Mucosa of stomach (tissue), 1 donor: ENCODE measurements at regions not wholly inside any gene's neighbourhood (a gene's known extent, or its start where the extent isn't known, plus 50 kb on each side); places are given as distances from the start of the nearest gene placed in this dataset.

Experiments used
- H3K27me3 ChIP-seq: one replicate; pipeline ENCODE4 v1.7.0; 2013; ENCODE audit warnings: mild to moderate bottlenecking, low read length; ENCODE audit not compliant: control insufficient read depth, insufficient read depth
- H3K36me3 ChIP-seq: one replicate; pipeline ENCODE4 v1.7.0; 2013; ENCODE audit warnings: low read length; ENCODE audit not compliant: control insufficient read depth, insufficient read depth
- H3K4me1 ChIP-seq: one replicate; pipeline ENCODE4 v1.7.0; 2013; ENCODE audit warnings: mild to moderate bottlenecking, low read length; ENCODE audit not compliant: control insufficient read depth, insufficient read depth
- H3K4me3 ChIP-seq: one replicate; pipeline ENCODE4 v1.7.0; 2013; ENCODE audit warnings: low read length
- H3K9ac ChIP-seq: one replicate; pipeline ENCODE4 v1.7.0; 2013; ENCODE audit warnings: mild to moderate bottlenecking, low read length, moderate library complexity
- H3K9me3 ChIP-seq: one replicate; pipeline ENCODE4 v1.7.0; 2013; ENCODE audit warnings: mild to moderate bottlenecking, low read length, moderate library complexity; ENCODE audit not compliant: control insufficient read depth
- donor health status: Pancreatic carcinoma.

GRCh38 chr7:52140851-52141250, 824.2 kb upstream of the COBL start:
- Histone ChIP-seq H3K36me3 (no peaks in the 10 kb centered on the region), H3K4me3 (no peak overlapping the region), H3K27me3 (no peaks in the 10 kb centered on the region), H3K4me1 (peaks cover 5% of the 10 kb centered on the region), H3K9ac (no peak overlapping the region), H3K9me3 (no peaks in the 10 kb centered on the region)

GRCh38 chr7:52135403-52135802, 818.8 kb upstream of the COBL start:
- Histone ChIP-seq H3K9me3 (no peaks in the 10 kb centered on the region), H3K4me1 (no peaks in the 10 kb centered on the region), H3K9ac (no peak overlapping the region), H3K4me3 (no peak overlapping the region), H3K36me3 (no peaks in the 10 kb centered on the region), H3K27me3 (no peaks in the 10 kb centered on the region)

DNA sequence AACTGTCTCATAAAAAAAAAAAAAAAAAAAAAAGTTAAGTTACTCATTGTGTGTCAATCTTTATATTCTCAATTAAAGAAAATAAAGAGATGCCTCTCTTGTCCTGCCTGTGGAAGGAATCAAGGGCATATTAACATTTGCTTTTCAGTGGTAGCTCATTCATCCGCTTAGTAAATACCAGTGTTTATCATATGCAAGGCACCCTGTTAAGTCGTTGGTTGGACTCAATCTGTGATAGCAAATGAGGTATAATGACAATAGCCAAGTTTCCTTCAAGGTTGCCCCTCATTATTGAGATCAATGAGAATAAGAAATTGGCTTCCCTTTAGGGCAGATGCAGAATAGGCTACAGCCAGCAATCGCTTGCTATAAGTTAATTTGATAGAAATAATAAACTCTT, 812.7 kb upstream of the COBL start:
- H3K4me1 ChIP-seq: no peaks in the 10 kb centered on the region
- no peaks in the 10 kb centered on the region for H3K9me3 ChIP-seq
- no peak overlapping the region for H3K4me3 ChIP-seq
- H3K9ac ChIP-seq: no peak overlapping the region
- no peaks in the 10 kb centered on the region for H3K36me3 ChIP-seq
- no peaks in the 10 kb centered on the region for H3K27me3 ChIP-seq

DNA sequence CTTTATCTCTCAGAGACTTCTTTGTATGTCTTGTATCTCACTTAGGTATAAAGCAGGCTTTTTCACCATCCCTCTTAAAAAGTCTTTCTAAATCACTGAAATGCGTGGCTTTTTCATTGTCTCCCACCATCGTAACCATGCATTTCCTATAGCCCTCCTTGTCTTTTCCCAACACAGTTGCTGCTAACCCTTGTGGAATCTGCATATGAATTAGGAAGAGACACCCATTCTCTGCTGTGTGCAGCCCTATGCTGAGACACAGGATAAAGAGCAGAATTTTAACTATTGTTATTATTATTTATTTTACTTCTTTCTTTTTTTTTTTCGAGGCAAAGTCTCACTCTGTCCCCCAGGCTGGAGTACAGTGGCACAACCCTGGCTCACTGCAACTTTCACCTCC, 804.3 kb upstream of the COBL start:
- Histone ChIP-seq H3K4me1 (peaks cover 6% of the 10 kb centered on the region), H3K27me3 (no peaks in the 10 kb centered on the region), H3K9me3 (no peaks in the 10 kb centered on the region), H3K36me3 (no peaks in the 10 kb centered on the region), H3K4me3 (no peak overlapping the region), H3K9ac (no peak overlapping the region)

DNA sequence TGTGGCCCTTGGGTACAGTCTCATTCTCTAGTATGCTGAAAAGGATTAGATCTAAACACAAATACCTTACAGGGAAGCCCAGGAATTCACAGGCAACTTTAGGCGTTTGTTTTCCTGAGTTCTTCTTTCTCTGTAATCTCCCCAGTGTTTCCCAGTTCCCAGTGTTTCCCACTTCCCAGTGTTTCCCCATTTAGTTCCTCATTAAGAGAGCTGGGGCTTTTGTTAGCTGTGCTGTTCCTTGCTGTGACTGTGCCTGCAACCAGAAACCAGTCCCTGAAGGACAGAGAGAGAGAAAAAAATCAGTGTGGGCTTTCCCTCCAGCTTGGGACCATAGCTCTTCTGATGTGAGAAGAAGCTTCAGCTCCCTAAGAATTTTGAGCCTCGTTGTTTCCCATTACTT, 802.9 kb upstream of the COBL start:
- Histone ChIP-seq H3K9ac (no peak overlapping the region), H3K27me3 (no peaks in the 10 kb centered on the region), H3K9me3 (no peaks in the 10 kb centered on the region), H3K4me3 (no peak overlapping the region), H3K36me3 (no peaks in the 10 kb centered on the region), H3K4me1 (peaks cover 6% of the 10 kb centered on the region)

GRCh38 chr7:52114509-52114908, 797.9 kb upstream of the COBL start:
- Histone ChIP-seq H3K36me3 (no peaks in the 10 kb centered on the region), H3K27me3 (no peaks in the 10 kb centered on the region), H3K4me3 (no peak overlapping the region), H3K4me1 (peaks cover 3% of the 10 kb centered on the region), H3K9ac (no peak overlapping the region), H3K9me3 (no peaks in the 10 kb centered on the region)

GRCh38 chr7:52114056-52114455, 797.4 kb upstream of the COBL start:
- H3K4me3 ChIP-seq: no peak overlapping the region
- no peaks in the 10 kb centered on the region for H3K36me3 ChIP-seq
- no peaks in the 10 kb centered on the region for H3K4me1 ChIP-seq
- H3K9me3 ChIP-seq: no peaks in the 10 kb centered on the region
- H3K27me3 ChIP-seq: no peaks in the 10 kb centered on the region
- H3K9ac ChIP-seq: no peak overlapping the region

DNA sequence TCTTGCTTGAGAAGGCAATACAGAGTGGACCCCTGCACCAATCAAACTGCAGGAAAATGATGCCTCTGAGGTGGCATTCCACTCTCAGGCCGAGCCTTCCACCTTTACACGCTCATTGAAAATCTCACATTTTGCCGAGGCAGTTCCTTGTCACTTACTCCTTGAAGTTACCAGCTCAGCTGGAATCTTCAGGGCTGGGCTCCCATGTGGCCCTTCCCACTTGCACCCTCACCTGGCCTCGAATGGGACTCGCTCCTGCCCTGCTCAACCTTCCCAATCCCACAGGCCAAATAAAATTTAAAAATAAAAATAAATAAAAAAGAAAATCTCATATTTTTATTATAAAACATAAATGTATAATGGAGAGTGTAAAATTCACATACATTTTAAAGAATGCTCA, 790.7 kb upstream of the COBL start:
- no peaks in the 10 kb centered on the region for H3K27me3 ChIP-seq
- no peaks in the 10 kb centered on the region for H3K9me3 ChIP-seq
- no peak overlapping the region for H3K4me3 ChIP-seq
- no peaks in the 10 kb centered on the region for H3K36me3 ChIP-seq
- H3K9ac ChIP-seq: no peak overlapping the region
- no peaks in the 10 kb centered on the region for H3K4me1 ChIP-seq

DNA sequence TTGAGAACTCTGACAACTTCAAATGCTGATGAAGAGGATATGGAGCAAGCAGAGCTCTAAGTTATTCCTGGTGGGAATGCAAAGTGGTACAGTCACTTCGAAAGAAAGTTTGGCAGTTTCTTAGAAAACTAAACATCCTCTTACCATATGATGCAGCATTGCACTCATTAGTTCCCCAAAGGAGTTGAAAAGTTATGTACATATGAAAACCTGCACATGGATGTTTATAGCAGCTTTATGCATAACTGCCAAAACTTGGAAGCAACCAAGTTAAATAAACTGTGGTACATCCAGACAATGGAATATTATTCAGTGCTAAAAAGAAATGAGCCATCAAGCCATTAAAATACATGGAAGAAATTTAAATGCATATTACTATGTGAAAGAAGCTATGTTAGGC, 779.3 kb upstream of the COBL start:
- H3K4me3 ChIP-seq: no peak overlapping the region
- H3K9ac ChIP-seq: no peak overlapping the region
- H3K4me1 ChIP-seq: peaks cover 14% of the 10 kb centered on the region
- no peaks in the 10 kb centered on the region for H3K27me3 ChIP-seq
- no peaks in the 10 kb centered on the region for H3K36me3 ChIP-seq
- no peaks in the 10 kb centered on the region for H3K9me3 ChIP-seq

GRCh38 chr7:52091996-52092395, 775.4 kb upstream of the COBL start:
- Histone ChIP-seq H3K9ac (no peak overlapping the region), H3K4me3 (no peak overlapping the region), H3K9me3 (no peaks in the 10 kb centered on the region), H3K36me3 (no peaks in the 10 kb centered on the region), H3K27me3 (no peaks in the 10 kb centered on the region), H3K4me1 (peaks cover 14% of the 10 kb centered on the region)

- Histone ChIP-seq H3K4me1 (peaks cover 14% of the 10 kb centered on the region), H3K36me3 (no peaks in the 10 kb centered on the region), H3K9ac (no peak overlapping the region), H3K27me3 (no peaks in the 10 kb centered on the region), H3K4me3 (no peak overlapping the region), H3K9me3 (no peaks in the 10 kb centered on the region)
Observed at GRCh38 chr7:52091101-52091500, 774.5 kb upstream of the COBL start.

DNA sequence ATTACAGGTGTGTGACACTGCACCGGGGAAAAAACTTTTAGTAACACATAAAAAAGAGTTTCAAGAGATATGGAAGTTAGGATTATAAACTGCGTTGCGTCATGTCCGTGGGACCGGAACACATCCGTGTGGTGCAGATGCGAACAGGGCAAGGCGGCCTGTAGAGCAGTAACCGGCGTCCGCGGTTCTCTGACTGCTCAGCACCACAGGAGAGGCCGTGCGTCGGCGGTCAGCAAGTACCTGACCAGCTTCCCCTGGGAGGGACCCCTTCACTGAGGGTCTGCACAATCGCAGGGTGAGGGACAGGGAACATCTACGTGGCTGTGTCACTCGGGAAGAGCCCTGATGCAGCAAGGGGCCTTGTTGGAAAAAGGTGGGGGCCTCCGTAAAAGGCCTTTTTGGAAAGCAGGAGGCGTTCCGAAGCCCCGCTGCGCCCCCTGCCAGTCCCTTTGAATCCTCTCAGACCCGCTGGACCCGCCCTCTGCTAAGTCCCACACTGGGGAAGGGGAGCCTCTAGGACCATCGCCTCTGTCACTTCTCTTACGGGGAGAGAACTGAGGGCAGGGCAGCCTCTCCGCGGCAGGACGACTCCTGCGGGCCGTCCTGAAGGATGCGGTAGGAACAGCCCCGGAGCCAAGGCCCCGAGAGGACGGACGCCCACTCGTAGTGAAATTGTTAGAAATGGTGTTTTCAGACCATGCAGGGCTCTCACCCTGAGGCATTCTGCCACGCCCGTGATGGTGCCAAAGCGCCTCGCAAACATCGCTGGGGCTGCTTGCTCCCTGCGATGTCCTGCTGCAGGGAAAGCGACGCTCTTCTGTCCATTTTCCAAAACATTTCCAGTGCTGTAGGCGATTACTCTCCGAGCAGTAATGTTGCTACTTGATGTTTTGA, 771.6 kb upstream of the COBL start:
- Histone ChIP-seq H3K9ac (no peak overlapping the region), H3K27me3 (no peaks in the 10 kb centered on the region), H3K9me3 (no peaks in the 10 kb centered on the region), H3K4me3 (no peak overlapping the region), H3K36me3 (no peaks in the 10 kb centered on the region), H3K4me1 (peaks cover 14% of the 10 kb centered on the region)

GRCh38 chr7:52085610-52086009, 769.0 kb upstream of the COBL start:
- no peaks in the 10 kb centered on the region for H3K9me3 ChIP-seq
- no peak overlapping the region for H3K4me3 ChIP-seq
- H3K4me1 ChIP-seq: no peaks in the 10 kb centered on the region
- H3K27me3 ChIP-seq: no peaks in the 10 kb centered on the region
- H3K9ac ChIP-seq: no peak overlapping the region
- H3K36me3 ChIP-seq: no peaks in the 10 kb centered on the region
